Trophoblast cell (in vitro differentiated cells and primary cell): ENCODE measurements at regions not wholly inside any gene's neighbourhood (a gene's known extent, or its start where the extent isn't known, plus 50 kb on each side); places are given as distances from the start of the nearest gene placed in this dataset.

ENCODE experiments used
- DNase-seq, 2 donors: peaks; one replicate each; pipeline ENCODE4 v3.0.0-alpha.2; 2016
- H2AFZ ChIP-seq: 2 replicates; pipeline ENCODE4 v1.6.1; 2013; ENCODE audit warnings: low read length, moderate library complexity, mild to moderate bottlenecking; ENCODE audit not compliant: insufficient read depth, poor library complexity
- H2AK5ac ChIP-seq: 2 replicates; pipeline ENCODE4 v1.6.1; 2013; ENCODE audit warnings: mild to moderate bottlenecking, low read length
- H2BK120ac ChIP-seq: 2 replicates; pipeline ENCODE4 v1.6.1; 2013; ENCODE audit warnings: low read length, mild to moderate bottlenecking, moderate library complexity; ENCODE audit not compliant: insufficient read depth, poor library complexity
- H2BK12ac ChIP-seq: 2 replicates; pipeline ENCODE4 v1.6.1; 2013; ENCODE audit warnings: mild to moderate bottlenecking, low read length, moderate library complexity
- H2BK5ac ChIP-seq: 2 replicates; pipeline ENCODE4 v1.6.1; 2013; ENCODE audit warnings: low read length, low read depth, moderate library complexity, mild to moderate bottlenecking; ENCODE audit not compliant: poor library complexity
- H3K14ac ChIP-seq: 2 replicates; pipeline ENCODE4 v1.6.1; 2013; ENCODE audit warnings: mild to moderate bottlenecking, low read length
- H3K18ac ChIP-seq: 2 replicates; pipeline ENCODE4 v1.6.1; 2013; ENCODE audit warnings: mild to moderate bottlenecking, low read length
- H3K23ac ChIP-seq: 2 replicates; pipeline ENCODE4 v1.6.1; 2013; ENCODE audit warnings: low read length
- H3K27ac ChIP-seq: 2 replicates; pipeline ENCODE4 v1.5.1; 2013; ENCODE audit warnings: low read depth, mild to moderate bottlenecking, inconsistent platforms, low read length, moderate library complexity
- H3K27me3 ChIP-seq: 2 replicates; pipeline ENCODE4 v1.6.1; 2013; ENCODE audit warnings: inconsistent platforms, mild to moderate bottlenecking, low read length, moderate library complexity; ENCODE audit not compliant: insufficient read depth
- H3K36me3 ChIP-seq, 2 experiments: 1 replicate in 1 of 2; 2 replicates in 1 of 2; pipeline ENCODE4 v1.6.1; 2013; ENCODE audit warnings: low read length in 2 of 2, mild to moderate bottlenecking in 2 of 2, moderate library complexity in 1 of 2; ENCODE audit not compliant: insufficient read depth in 2 of 2, control insufficient read depth in 1 of 2
- H3K4ac ChIP-seq: 2 replicates; pipeline ENCODE4 v1.6.1; 2013; ENCODE audit warnings: low read depth, mild to moderate bottlenecking, low read length, moderate library complexity
- H3K4me1 ChIP-seq, 2 experiments: 1 replicate in 1 of 2; 2 replicates in 1 of 2; pipeline ENCODE4 v1.6.1; 2013; ENCODE audit warnings: low read length in 2 of 2, mild to moderate bottlenecking in 2 of 2, moderate library complexity in 1 of 2; ENCODE audit not compliant: insufficient read depth in 2 of 2, control insufficient read depth in 1 of 2
- H3K4me2 ChIP-seq: 2 replicates; pipeline ENCODE4 v1.6.1; 2013; ENCODE audit warnings: inconsistent platforms, mild to moderate bottlenecking, low read length, moderate library complexity
- H3K4me3 ChIP-seq: 2 replicates; pipeline ENCODE4 v1.5.1; 2013; ENCODE audit warnings: mild to moderate bottlenecking, low read depth, low read length, inconsistent platforms
- H3K79me1 ChIP-seq: one replicate; pipeline ENCODE4 v1.6.1; 2013; ENCODE audit warnings: low read length
- H3K79me2 ChIP-seq: 2 replicates; pipeline ENCODE4 v1.6.1; 2013; ENCODE audit warnings: low read length, mild to moderate bottlenecking; ENCODE audit not compliant: control insufficient read depth, insufficient read depth, poor library complexity
- H3K9ac ChIP-seq: 2 replicates; pipeline ENCODE4 v1.6.1; 2013; ENCODE audit warnings: mild to moderate bottlenecking, low read length
- H3K9me3 ChIP-seq: 2 replicates; pipeline ENCODE4 v1.6.1; 2013; ENCODE audit warnings: low read depth, mild to moderate bottlenecking, control low read depth, inconsistent platforms, low read length; ENCODE audit not compliant: insufficient read depth
- H4K12ac ChIP-seq: 2 replicates; pipeline ENCODE4 v1.6.1; 2013; ENCODE audit warnings: low read depth, mild to moderate bottlenecking, low read length, moderate library complexity
- H4K8ac ChIP-seq: 2 replicates; pipeline ENCODE4 v1.6.1; 2013; ENCODE audit warnings: low read depth, mild to moderate bottlenecking, low read length, moderate library complexity
- H4K91ac ChIP-seq: one replicate; pipeline ENCODE4 v1.6.1; 2013; ENCODE audit warnings: low read depth, mild to moderate bottlenecking, low read length, moderate library complexity
- WGBS: extraction: QIAGEN DNeasy Blood & Tissue Kit; methylation state at CpG from one replicate; pipeline ENCODE4 v1.1.7; 2013; ENCODE audit warnings: missing lambda C conversion rate; ENCODE audit not compliant: insufficient read length, insufficient coverage; ENCODE audit errors: extremely low coverage; 5-methylcytosine and 5-hydroxymethylcytosine counted together

GRCh38 chr2:219998107-219998506 is 370.7 kb downstream of the SLC4A3 start:
- H2BK5ac ChIP-seq: no peak overlapping the region
- no peak overlapping the region for H2BK120ac ChIP-seq
- no peak overlapping the region for H2BK12ac ChIP-seq
- H3K27ac ChIP-seq: no peak overlapping the region
- H4K91ac ChIP-seq: no peak overlapping the region
- no peak for DNase-seq
- H3K14ac ChIP-seq: peak overlapping the region; percentile 16
- H3K9ac ChIP-seq: no peak overlapping the region
- H3K4me2 ChIP-seq: no peak overlapping the region
- peaks cover 5 to 12% of the 10 kb centered on the region in 2 experiments for H3K4me1 ChIP-seq
- no peak overlapping the region for H3K23ac ChIP-seq
- no peaks in the 10 kb centered on the region for H3K27me3 ChIP-seq
- H4K12ac ChIP-seq: no peak overlapping the region
- H2AFZ ChIP-seq: no peak overlapping the region
- H3K18ac ChIP-seq: no peak overlapping the region
- H3K79me2 ChIP-seq: peaks cover 2% of the 10 kb centered on the region
- no peak overlapping the region for H4K8ac ChIP-seq
- no peak overlapping the region for H3K4me3 ChIP-seq
- peaks cover 12% of the 10 kb centered on the region for H3K79me1 ChIP-seq
- H3K9me3 ChIP-seq: peaks cover 3% of the 10 kb centered on the region
- H3K36me3 ChIP-seq: no peaks in the 10 kb centered on the region
- H2AK5ac ChIP-seq: no peak overlapping the region
- no CpG with 5 or more reads among the region's 3 CpGs for WGBS
- no peak overlapping the region for H3K4ac ChIP-seq

- no peak overlapping the region for H4K8ac ChIP-seq
- H3K79me2 ChIP-seq: peaks cover 2% of the 10 kb centered on the region
- no peak overlapping the region for H3K27ac ChIP-seq
- peaks cover 3% of the 10 kb centered on the region for H3K9me3 ChIP-seq
- no peak overlapping the region for H2AK5ac ChIP-seq
- no peak overlapping the region for H2BK120ac ChIP-seq
- no peak overlapping the region for H3K4ac ChIP-seq
- H3K4me3 ChIP-seq: no peak overlapping the region
- no peak overlapping the region for H4K12ac ChIP-seq
- no peak overlapping the region for H3K23ac ChIP-seq
- WGBS: no CpG with 5 or more reads among the region's 5 CpGs
- no peak overlapping the region for H2BK5ac ChIP-seq
- DNase-seq: peak in 1 of 2 donors; percentile 42
- no peaks in the 10 kb centered on the region for H3K36me3 ChIP-seq
- H3K4me2 ChIP-seq: no peak overlapping the region
- H3K79me1 ChIP-seq: peaks cover 12% of the 10 kb centered on the region
- no peak overlapping the region for H3K18ac ChIP-seq
- H3K27me3 ChIP-seq: no peaks in the 10 kb centered on the region
- peaks cover 5 to 12% of the 10 kb centered on the region in 2 experiments for H3K4me1 ChIP-seq
- no peak overlapping the region for H2BK12ac ChIP-seq
- H3K14ac ChIP-seq: no peak overlapping the region
- no peak overlapping the region for H3K9ac ChIP-seq
- H2AFZ ChIP-seq: no peak overlapping the region
- H4K91ac ChIP-seq: no peak overlapping the region
These were observed 371.3 kb downstream of the SLC4A3 start for GRCh38 chr2:219998714-219999227.

- Histone ChIP-seq H2BK5ac (no peak overlapping the region), H2BK12ac (no peak overlapping the region), H3K79me1 (peaks cover 12% of the 10 kb centered on the region), H3K9me3 (no peaks in the 10 kb centered on the region), H3K4me2 (no peak overlapping the region), H3K4me3 (no peak overlapping the region), H2BK120ac (no peak overlapping the region), H3K27me3 (no peaks in the 10 kb centered on the region), H3K27ac (no peak overlapping the region), H3K23ac (no peak overlapping the region), H4K91ac (peak overlapping the region; percentile 72), H3K36me3 (no peaks in the 10 kb centered on the region), H3K9ac (no peak overlapping the region), H2AFZ (no peak overlapping the region), H2AK5ac (no peak overlapping the region), H4K12ac (no peak overlapping the region), H3K14ac (no peak overlapping the region), H3K4me1 (peaks cover 5 to 12% of the 10 kb centered on the region in 2 experiments), H4K8ac (no peak overlapping the region), H3K18ac (no peak overlapping the region), H3K4ac (no peak overlapping the region), H3K79me2 (peaks cover 2% of the 10 kb centered on the region)
- DNase-seq: no peak
- WGBS: no CpG with 5 or more reads among the region's 3 CpGs
These were observed 372.6 kb downstream of the SLC4A3 start for GRCh38 chr2:220000080-220000479.

GRCh38 chr2:220000586-220000985 is 373.2 kb downstream of the SLC4A3 start:
- DNase-seq: peak; percentile 69 to 76
- Histone ChIP-seq H3K36me3 (no peaks in the 10 kb centered on the region), H4K12ac (no peak overlapping the region), H3K79me1 (peaks cover 12% of the 10 kb centered on the region), H3K79me2 (peaks cover 2% of the 10 kb centered on the region), H4K91ac (peak overlapping the region; percentile 72), H2BK12ac (peak overlapping the region; percentile 80), H4K8ac (peak overlapping the region; percentile 8), H3K4me3 (no peak overlapping the region), H2AK5ac (peak overlapping the region; percentile 76), H2BK120ac (peak overlapping the region; percentile 70), H2BK5ac (peak overlapping the region; percentile 29), H3K23ac (no peak overlapping the region), H3K4ac (no peak overlapping the region), H3K4me2 (no peak overlapping the region), H3K9me3 (no peaks in the 10 kb centered on the region), H3K18ac (no peak overlapping the region), H3K9ac (no peak overlapping the region), H2AFZ (no peak overlapping the region), H3K4me1 (peaks cover 5 to 12% of the 10 kb centered on the region in 2 experiments), H3K27ac (no peak overlapping the region), H3K14ac (peak overlapping the region; percentile 38), H3K27me3 (no peaks in the 10 kb centered on the region)
- no CpG with 5 or more reads among the region's 4 CpGs for WGBS
